T-cell (primary cell): ENCODE measurements at regions not wholly inside any gene's neighbourhood (a gene's known extent, or its start where the extent isn't known, plus 50 kb on each side); places are given as distances from the start of the nearest gene placed in this dataset.

ENCODE experiments used
- ATAC-seq, 4 experiments: fragments of 200-7000 bp in 3 of 4; fragments of 150-1000 bp in 1 of 4; cut with Tn5 transposase; replicated peaks in 1 of 4; 1 replicate in 3 of 4; 2 replicates in 1 of 4; pipeline ENCODE4 v1.10.0; 2021; ENCODE audit warnings: moderate library complexity in 3 of 4, mild to moderate bottlenecking in 2 of 4, moderate number of reproducible peaks in 1 of 4
- CTCF ChIA-PET, 2 donors: fragments of 300-600 bp; sonication (Branson Sonifier 250); formaldehyde crosslinking; loops; one replicate each; lab custom pipeline; 2022; ENCODE audit warnings: antibody characterized with exemption in 2 of 2; lab: Charles Lee
- POLR2A ChIA-PET, 2 donors: fragments of 300-600 bp; sonication (Branson Sonifier 250); formaldehyde crosslinking; loops; one replicate each; lab custom pipeline; 2022; ENCODE audit warnings: antibody characterized with exemption in 2 of 2; lab: Charles Lee
- DNase-seq, 35 experiments: peaks; one replicate each; pipeline versions ENCODE4 v3.0.0 to v3.0.0-alpha.2; 2013 to 2023
- H3K27ac ChIP-seq: one replicate; pipeline ENCODE4 v1.5.1; 2013; ENCODE audit warnings: low read length
- H3K27me3 ChIP-seq, 2 experiments: replicated peaks in 1 of 2; 1 replicate in 1 of 2; 2 replicates in 1 of 2; pipeline versions ENCODE4 v1.6.1 to v1.7.0; 2013; ENCODE audit warnings: low read length in 1 of 2, mixed read lengths in 1 of 2; ENCODE audit not compliant: control insufficient read depth in 2 of 2, insufficient read depth in 2 of 2; ENCODE audit errors: extremely low read depth in 1 of 2
- H3K36me3 ChIP-seq, 2 donors: 1 replicate in 1 of 2; 2 replicates in 1 of 2; pipeline versions ENCODE4 v1.6.1 to v1.7.0; 2013; ENCODE audit warnings: low read length in 1 of 2; ENCODE audit not compliant: control insufficient read depth in 2 of 2, insufficient read depth in 1 of 2; ENCODE audit errors: extremely low read depth in 1 of 2
- H3K4me1 ChIP-seq, 2 experiments: 1 replicate in 1 of 2; 2 replicates in 1 of 2; pipeline versions ENCODE4 v1.6.1 to v1.7.0; 2013; ENCODE audit warnings: low read length in 2 of 2, mixed read lengths in 1 of 2; ENCODE audit not compliant: insufficient read depth in 2 of 2, control insufficient read depth in 1 of 2; ENCODE audit errors: extremely low read depth in 1 of 2
- H3K4me3 ChIP-seq, 2 donors: 1 replicate in 1 of 2; 2 replicates in 1 of 2; pipeline versions ENCODE4 v1.5.1 to v1.7.0; 2013; ENCODE audit warnings: mild to moderate bottlenecking in 2 of 2, low read length in 1 of 2, moderate library complexity in 1 of 2; ENCODE audit not compliant: control insufficient read depth in 1 of 2; ENCODE audit errors: extremely low read depth in 1 of 2
- H3K9me3 ChIP-seq: 2 replicates; pipeline ENCODE4 v1.7.0; 2013
- H3K27ac Mint-ChIP-seq, 2 donors: one replicate each; pipeline ENCODE4 v1.8.0; 2020 to 2021; ENCODE audit warnings: mild to moderate bottlenecking in 2 of 2, mixed read lengths in 2 of 2
- H3K27me3 Mint-ChIP-seq, 2 donors: one replicate each; pipeline ENCODE4 v1.8.0; 2021 to 2022; ENCODE audit warnings: mixed read lengths in 2 of 2
- H3K36me3 Mint-ChIP-seq: one replicate; pipeline ENCODE4 v1.8.0; 2021; ENCODE audit warnings: mixed read lengths
- H3K4me1 Mint-ChIP-seq, 3 donors: one replicate each; pipeline ENCODE4 v1.8.0; 2020 to 2022; ENCODE audit warnings: mixed read lengths in 3 of 3, mild to moderate bottlenecking in 1 of 3
- H3K4me3 Mint-ChIP-seq, 3 donors: one replicate each; pipeline ENCODE4 v1.8.0; 2020 to 2022; ENCODE audit warnings: mild to moderate bottlenecking in 3 of 3, mixed read lengths in 3 of 3, moderate library complexity in 3 of 3
- H3K9me3 Mint-ChIP-seq, 3 donors: one replicate each; pipeline ENCODE4 v1.8.0; 2020 to 2022; ENCODE audit warnings: mixed read lengths in 3 of 3
- WGBS: methylation state at CpG from one replicate; pipeline ENCODE4 v1.1.5; 2013; ENCODE audit warnings: missing lambda C conversion rate; ENCODE audit not compliant: insufficient coverage; 5-methylcytosine and 5-hydroxymethylcytosine counted together

DNA sequence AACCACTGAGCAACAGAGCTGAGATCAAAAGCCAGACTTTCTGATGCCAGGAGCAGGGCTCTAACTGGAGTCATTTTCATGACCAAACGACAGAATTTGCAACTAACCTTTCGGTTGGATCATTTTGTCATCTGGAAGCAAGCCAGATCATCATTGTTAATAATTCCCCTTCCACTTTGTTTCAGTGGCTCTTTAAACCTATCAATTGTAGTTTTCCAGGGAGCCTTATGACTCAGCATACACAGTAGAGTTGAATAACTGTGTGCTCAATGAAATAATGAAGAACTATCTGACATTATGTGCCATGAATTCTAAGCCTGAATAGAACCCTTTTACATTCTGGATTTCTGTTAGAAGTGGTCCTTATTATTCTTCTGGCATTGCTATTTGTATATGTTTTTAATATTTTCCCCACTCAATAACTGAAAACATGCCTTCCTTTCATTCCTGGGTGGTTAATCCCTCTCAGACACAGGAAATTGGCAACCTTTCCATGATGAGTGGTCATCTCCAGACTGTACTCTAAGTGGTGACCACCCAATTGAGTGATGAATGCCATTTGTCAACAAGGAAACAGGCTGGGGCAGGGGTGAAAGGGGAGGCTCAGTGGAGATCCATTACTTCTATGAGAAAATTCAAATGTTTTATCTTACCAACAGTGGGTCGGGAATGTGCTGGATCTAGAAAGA lies 431.8 kb downstream of the BCOR start:
- POLR2A ChIA-PET, result no interaction called here
- H3K4me1 ChIP-seq, result no peaks in the 10 kb centered on the region
- H3K36me3 Mint-ChIP-seq, result no peaks in the 10 kb centered on the region

DNA sequence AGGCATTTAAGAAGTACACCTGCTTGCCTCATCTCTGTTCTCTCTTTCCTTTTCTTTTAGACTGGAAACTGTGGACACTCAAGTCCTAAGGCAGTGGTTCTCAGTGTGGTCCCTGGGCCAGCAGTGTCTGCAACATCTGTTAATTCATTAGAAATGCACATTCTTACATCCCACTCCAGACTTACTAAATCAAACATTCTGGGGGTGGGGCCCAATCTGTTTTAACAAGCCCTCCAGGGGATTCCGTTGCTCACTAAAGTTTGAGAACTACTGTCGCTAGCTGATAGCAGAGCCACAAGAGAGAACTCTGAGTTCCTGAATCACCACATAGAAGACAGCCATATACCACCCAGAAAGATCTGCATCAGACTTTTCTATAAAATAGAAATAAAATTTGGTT lies 430.6 kb downstream of the BCOR start:
- no peak overlapping the region for H3K27ac Mint-ChIP-seq
- WGBS, result no CpG with 5 or more reads among the region's 2 CpGs
- ATAC-seq, result no peak
- DNase-seq, result no peak
- H3K4me3 ChIP-seq, result no peak overlapping the region
- H3K27me3 Mint-ChIP-seq, result peaks cover 0 to 14% of the 10 kb centered on the region in 2 donors
- no peaks in the 10 kb centered on the region for H3K9me3 ChIP-seq
- no peaks in the 10 kb centered on the region for H3K4me1 Mint-ChIP-seq
- POLR2A ChIA-PET, result no interaction called here
- no peak overlapping the region for H3K27ac ChIP-seq
- no peak overlapping the region for H3K4me3 Mint-ChIP-seq
- CTCF ChIA-PET, result interaction anchor here in 1 of 2 donors (0.6 kb wide), 1 partner anchor 156 kb away, joined by 3 read pairs; no protein-coding TSS in a partner anchor
- no peaks in the 10 kb centered on the region for H3K9me3 Mint-ChIP-seq
- H3K36me3 ChIP-seq, result no peaks in the 10 kb centered on the region
- no peaks in the 10 kb centered on the region for H3K36me3 Mint-ChIP-seq
- H3K4me1 ChIP-seq, result no peaks in the 10 kb centered on the region
- no peaks in the 10 kb centered on the region for H3K27me3 ChIP-seq

More for the DNA sequence above, 431.8 kb downstream of the BCOR start:
- Mint-ChIP-seq H3K9me3 (no peaks in the 10 kb centered on the region), H3K4me1 (no peaks in the 10 kb centered on the region), H3K27me3 (peaks cover 0 to 10% of the 10 kb centered on the region in 2 donors), H3K27ac (no peak overlapping the region), H3K4me3 (no peak overlapping the region)
- no peaks in the 10 kb centered on the region for H3K36me3 ChIP-seq
- CTCF ChIA-PET, result no interaction called here
- ATAC-seq (no peak), DNase-seq (no peak)
- no peak overlapping the region for H3K4me3 ChIP-seq
- WGBS, result 20% methylated on average over 1 of the region's 3 CpGs
- H3K27ac ChIP-seq, result no peak overlapping the region
- H3K27me3 ChIP-seq, result no peaks in the 10 kb centered on the region
- no peaks in the 10 kb centered on the region for H3K9me3 ChIP-seq

DNA sequence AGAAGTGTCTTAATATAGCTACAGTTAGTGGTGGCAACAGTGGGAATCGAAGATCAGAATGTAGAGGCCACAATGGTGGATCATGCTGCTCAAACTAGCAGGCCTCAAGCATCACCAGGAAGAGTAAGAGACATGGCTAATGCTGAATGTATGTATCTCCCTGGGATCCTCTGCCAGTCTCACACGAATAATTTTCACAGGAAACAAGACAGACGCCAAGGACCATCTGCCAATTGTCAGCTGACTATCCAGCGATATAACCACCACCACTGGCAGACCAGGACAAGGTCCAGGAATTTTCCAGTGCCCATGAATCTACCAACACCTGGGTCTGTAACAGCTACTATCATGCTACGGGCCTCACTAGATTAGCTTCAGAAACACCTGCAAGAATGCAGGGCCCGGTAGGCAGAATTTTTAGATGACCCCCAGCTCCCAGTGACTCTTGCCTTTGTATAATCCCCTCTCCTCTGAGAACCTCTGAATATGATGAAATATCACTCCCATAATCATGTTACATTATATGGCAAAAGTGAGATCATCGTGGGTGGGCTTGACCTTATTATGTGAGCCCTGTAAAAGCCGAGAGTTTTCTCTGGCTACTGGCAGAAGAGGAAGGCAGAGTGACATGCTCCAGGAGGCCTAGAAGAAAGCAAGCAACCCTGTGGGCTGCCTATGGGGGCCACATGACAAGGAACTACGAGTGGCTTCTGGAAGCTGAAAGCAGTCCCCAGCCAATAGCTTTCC lies 429.8 kb downstream of the BCOR start:
- Histone ChIP-seq H3K27me3 (no peaks in the 10 kb centered on the region), H3K36me3 (no peaks in the 10 kb centered on the region), H3K9me3 (no peaks in the 10 kb centered on the region), H3K4me3 (no peak overlapping the region), H3K27ac (no peak overlapping the region), H3K4me1 (no peaks in the 10 kb centered on the region)
- Mint-ChIP-seq H3K4me3 (no peak overlapping the region), H3K9me3 (no peaks in the 10 kb centered on the region), H3K4me1 (no peaks in the 10 kb centered on the region), H3K36me3 (no peaks in the 10 kb centered on the region), H3K27ac (no peak overlapping the region), H3K27me3 (peaks cover 0 to 17% of the 10 kb centered on the region in 2 donors)
- WGBS, result 100% methylated on average over 1 of the region's 9 CpGs
- CTCF ChIA-PET, result interaction anchor here in 1 of 2 donors (0.5 kb wide), 1 partner anchor 38 kb away, joined by 3 read pairs; no protein-coding TSS in a partner anchor
- POLR2A ChIA-PET, result no interaction called here
- DNase-seq (no peak), ATAC-seq (no peak)

DNA sequence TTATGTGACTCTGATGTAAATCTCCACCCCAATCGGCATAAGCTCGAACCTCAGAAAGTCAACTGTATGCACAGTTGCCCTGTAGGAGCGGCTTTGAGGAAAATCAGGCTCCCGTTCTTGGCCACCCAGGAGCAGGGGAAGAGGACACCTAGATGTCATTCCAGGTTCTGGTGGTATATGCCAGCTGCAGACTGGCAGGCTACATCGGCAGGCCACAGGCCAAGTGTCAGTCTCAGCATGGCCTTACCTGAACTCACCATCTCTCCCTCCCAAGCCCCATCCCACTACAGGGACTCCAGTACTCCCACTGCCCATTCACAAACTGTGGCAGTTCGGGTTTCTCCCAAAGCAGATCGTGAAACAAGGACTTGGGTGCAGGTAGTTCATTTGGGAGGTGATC lies 428.1 kb downstream of the BCOR start:
- Mint-ChIP-seq H3K4me1 (no peaks in the 10 kb centered on the region), H3K9me3 (no peaks in the 10 kb centered on the region), H3K36me3 (no peaks in the 10 kb centered on the region), H3K27ac (no peak overlapping the region), H3K4me3 (no peak overlapping the region), H3K27me3 (peaks cover 0 to 22% of the 10 kb centered on the region in 2 donors)
- POLR2A ChIA-PET, result no interaction called here
- Histone ChIP-seq H3K27ac (no peak overlapping the region), H3K9me3 (no peaks in the 10 kb centered on the region), H3K36me3 (no peaks in the 10 kb centered on the region), H3K4me3 (no peak overlapping the region), H3K27me3 (no peaks in the 10 kb centered on the region), H3K4me1 (no peaks in the 10 kb centered on the region)
- DNase-seq (no peak), ATAC-seq (no peak)
- CTCF ChIA-PET, result no interaction called here
- 89% methylated on average over 3 of the region's 7 CpGs for WGBS

DNA sequence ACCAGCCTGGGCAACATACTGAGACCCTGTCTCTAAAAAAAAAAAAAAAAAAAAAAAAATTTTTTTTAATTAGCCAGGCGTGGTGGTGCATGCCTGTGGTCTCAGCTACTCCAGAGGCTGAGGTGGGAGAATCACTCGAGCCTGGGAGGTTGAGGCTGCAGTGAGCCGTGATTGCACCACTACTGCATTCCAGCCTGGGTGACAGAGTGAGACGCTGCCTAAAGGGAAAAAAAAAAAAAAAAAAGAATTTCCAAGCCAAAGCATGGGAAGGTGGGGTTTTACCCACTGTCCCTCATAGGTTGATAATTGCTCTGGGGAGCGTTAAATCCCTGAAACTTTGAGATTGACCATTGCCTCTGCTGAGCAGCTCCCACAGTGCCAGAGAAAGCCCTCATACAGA lies 427.5 kb downstream of the BCOR start:
- no CpG with 5 or more reads among the region's 5 CpGs for WGBS
- POLR2A ChIA-PET, result no interaction called here

DNA sequence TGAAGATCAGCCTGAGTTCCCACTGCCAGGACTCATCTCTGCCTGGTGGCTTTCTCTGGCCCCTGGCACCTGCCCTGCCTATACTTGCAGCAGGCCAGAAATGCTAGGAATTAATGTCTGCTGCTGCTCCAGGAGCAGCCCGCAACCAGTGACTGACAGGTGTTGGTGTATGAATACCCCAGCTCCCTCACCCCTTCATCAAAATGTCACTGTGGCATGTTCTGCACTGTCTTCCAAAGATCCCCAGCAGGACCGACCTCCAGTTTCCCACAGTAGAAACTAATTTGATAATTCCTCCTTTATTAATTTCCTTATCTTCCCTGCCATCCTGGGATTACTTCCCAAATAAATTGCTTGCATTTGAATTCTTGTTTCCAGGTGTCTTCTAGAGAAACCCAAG lies 425.4 kb downstream of the BCOR start:
- Mint-ChIP-seq H3K9me3 (no peaks in the 10 kb centered on the region), H3K4me1 (no peaks in the 10 kb centered on the region), H3K36me3 (no peaks in the 10 kb centered on the region), H3K27me3 (peaks cover 0 to 22% of the 10 kb centered on the region in 2 donors), H3K4me3 (no peak overlapping the region), H3K27ac (no peak overlapping the region)
- no peaks in the 10 kb centered on the region for H3K9me3 ChIP-seq
- no peak overlapping the region for H3K27ac ChIP-seq
- no peaks in the 10 kb centered on the region for H3K27me3 ChIP-seq
- H3K36me3 ChIP-seq, result no peaks in the 10 kb centered on the region
- no peak for ATAC-seq
- H3K4me1 ChIP-seq, result no peaks in the 10 kb centered on the region
- no peak for DNase-seq
- WGBS, result no CpG with 5 or more reads among the region's 2 CpGs
- CTCF ChIA-PET, result no interaction called here
- POLR2A ChIA-PET, result interaction anchor here in 1 of 2 donors (0.6 kb wide), 1 partner anchor 621 kb away, joined by 4 read pairs; no protein-coding TSS in a partner anchor
- no peak overlapping the region for H3K4me3 ChIP-seq

More for the DNA sequence above, 427.5 kb downstream of the BCOR start:
- Mint-ChIP-seq H3K9me3 (no peaks in the 10 kb centered on the region), H3K27me3 (peaks cover 0 to 22% of the 10 kb centered on the region in 2 donors), H3K36me3 (no peaks in the 10 kb centered on the region), H3K4me1 (no peaks in the 10 kb centered on the region), H3K27ac (no peak overlapping the region), H3K4me3 (no peak overlapping the region)
- no peak overlapping the region for H3K4me3 ChIP-seq
- H3K27me3 ChIP-seq, result no peaks in the 10 kb centered on the region
- H3K27ac ChIP-seq, result no peak overlapping the region
- H3K9me3 ChIP-seq, result no peaks in the 10 kb centered on the region
- no peaks in the 10 kb centered on the region for H3K36me3 ChIP-seq
- CTCF ChIA-PET, result no interaction called here
- DNase-seq (no peak), ATAC-seq (no peak)
- H3K4me1 ChIP-seq, result no peaks in the 10 kb centered on the region
